GM12878 (cell line): ENCODE measurements at regions not wholly inside any gene's neighbourhood (a gene's known extent, or its start where the extent isn't known, plus 50 kb on each side); places are given as distances from the start of the nearest gene placed in this dataset.

Source experiments
- ATAC-seq: fragments of 200-7000 bp; cut with Tn5 transposase; 3 replicates; pipeline ENCODE4 v1.9.1; 2020; ENCODE audit warnings: mild to moderate bottlenecking, moderate library complexity
- BruUV-seq: library from RNA; stranded (reverse); fragments of 400-500 nt; replicated peaks from 2 replicates; lab custom pipeline; 2021; lab: Mats Ljungman, UMichigan
- CTCF ChIA-PET: fragments of 300-600 bp; sonication (Branson Sonifier 250); formaldehyde crosslinking; extraction: SDS; loops from one replicate; lab custom pipeline; 2021; ENCODE audit warnings: inconsistent platforms; lab: Yijun Ruan, JAX
- POLR2A ChIA-PET: fragments of 350-600 bp; formaldehyde crosslinking; extraction: SDS; loops from one replicate; lab custom pipeline; 2021; ENCODE audit warnings: inconsistent platforms; lab: Charles Lee
- RAD21 ChIA-PET: fragments of 300-600 bp; sonication (Branson Sonifier 250); formaldehyde crosslinking; loops from one replicate; lab custom pipeline; 2023; ENCODE audit warnings: antibody characterized with exemption; ENCODE audit not compliant: unreplicated experiment; lab: Charles Lee
- SMC1A ChIA-PET: fragments of 300-600 bp; sonication (Branson Sonifier 250); formaldehyde crosslinking; loops from one replicate; lab custom pipeline; 2023; ENCODE audit not compliant: unreplicated experiment, uncharacterized antibody; lab: Charles Lee
- DNase-seq: peaks from one replicate; pipeline ENCODE4 v3.0.0-alpha.2; 2011; ENCODE audit warnings: low read depth, low spot score
- FAIRE-seq: peaks from 3 replicates; lab custom pipeline; 2011; peaks lifted over from hg19 to GRCh38; lab: Jason Lieb, UNC
- H2AFZ ChIP-seq: 2 replicates; pipeline ENCODE4 v1.6.0; 2011; ENCODE audit warnings: low read depth, low read length, control low read depth; ENCODE audit not compliant: control insufficient read depth
- H3K27ac ChIP-seq: 2 replicates; pipeline ENCODE4 v1.5.1; 2011; ENCODE audit warnings: control low read depth; ENCODE audit not compliant: control insufficient read depth, insufficient read depth
- H3K27me3 ChIP-seq, 2 experiments: replicated peaks in 1 of 2; 2 replicates each; pipeline versions ENCODE4 v1.6.0 to v1.6.1; 2011; ENCODE audit warnings: low read length in 1 of 2; ENCODE audit not compliant: control insufficient read depth in 2 of 2, insufficient read depth in 2 of 2
- H3K36me3 ChIP-seq, 2 experiments: 2 replicates each; pipeline ENCODE4 v1.5.1; 2011; ENCODE audit warnings: low read length in 1 of 2; ENCODE audit not compliant: control insufficient read depth in 2 of 2, insufficient read depth in 2 of 2
- H3K4me1 ChIP-seq: 2 replicates; pipeline ENCODE4 v1.6.1; 2011; ENCODE audit warnings: mild to moderate bottlenecking, low read length, moderate library complexity, mixed read lengths; ENCODE audit not compliant: control insufficient read depth, insufficient read depth
- H3K4me2 ChIP-seq: 2 replicates; pipeline ENCODE4 v1.6.0; 2011; ENCODE audit warnings: control low read depth; ENCODE audit not compliant: control insufficient read depth, insufficient read depth
- H3K4me3 ChIP-seq: fragments of 200-600 bp; sonication (generic); 2 replicates; pipeline ENCODE4 v1.5.1; 2016
- H3K79me2 ChIP-seq: 2 replicates; pipeline ENCODE4 v1.6.0; 2011; ENCODE audit warnings: low read length; ENCODE audit not compliant: control insufficient read depth, insufficient read depth
- H3K9ac ChIP-seq: 2 replicates; pipeline ENCODE4 v1.8.0; 2011; ENCODE audit warnings: low read length, control low read depth, mixed read lengths; ENCODE audit not compliant: control insufficient read depth, insufficient read depth
- H3K9me3 ChIP-seq: replicated peaks from 3 replicates; pipeline ENCODE4 v1.5.1; 2011; ENCODE audit warnings: mild to moderate bottlenecking, low read length; ENCODE audit not compliant: control insufficient read depth, insufficient read depth
- H4K20me1 ChIP-seq: 2 replicates; pipeline ENCODE4 v1.6.0; 2011; ENCODE audit not compliant: control insufficient read depth, insufficient read depth
- CHD1 ChIP-seq: IDR thresholded peaks from 2 replicates; pipeline ENCODE4 v1.6.1; 2012; ENCODE audit warnings: low read depth, low read length, improper control_type of control experiment
- IRF4 ChIP-seq: IDR thresholded peaks from 2 replicates; pipeline ENCODE4 v1.6.1; 2011; ENCODE audit warnings: low read depth, low read length
- MEF2A ChIP-seq: IDR thresholded peaks from 2 replicates; pipeline ENCODE4 v1.6.1; 2011; ENCODE audit warnings: low read depth, mild to moderate bottlenecking, low read length, moderate library complexity; ENCODE audit not compliant: insufficient read depth
- MTA2 ChIP-seq: fragments of 450-650 bp; IDR thresholded peaks from 2 replicates; pipeline ENCODE4 v1.6.1; 2016; ENCODE audit warnings: low read depth, mild to moderate bottlenecking, moderate library complexity
- SREBF1 ChIP-seq: IDR thresholded peaks from 2 replicates; pipeline ENCODE4 v1.6.1; 2012; ENCODE audit warnings: mild to moderate bottlenecking, low read length
- TBL1XR1 ChIP-seq: IDR thresholded peaks from 2 replicates; pipeline ENCODE4 v1.6.1; 2012; ENCODE audit warnings: low read depth, low read length, improper control_type of control experiment
- ZNF274 ChIP-seq: IDR thresholded peaks from one replicate; pipeline ENCODE4 v1.8.0; 2011; ENCODE audit not compliant: insufficient read length, insufficient read depth
- ZNF384 ChIP-seq: IDR thresholded peaks from 2 replicates; pipeline ENCODE4 v1.6.1; 2012; ENCODE audit warnings: low read depth, mild to moderate bottlenecking, low read length, improper control_type of control experiment, borderline replicate concordance
- WGBS: methylation state at CpG from one replicate; pipeline ENCODE4 v1.1.6; 2016; ENCODE audit warnings: low lambda C conversion rate; ENCODE audit not compliant: insufficient replicate concordance, insufficient coverage; ENCODE audit errors: missing lambda C conversion rate; 5-methylcytosine and 5-hydroxymethylcytosine counted together
- in situ Hi-C: fragments of 300-500 bp; cut with MboI; formaldehyde crosslinking; loops from 9 replicates; pipeline ENCODE4 v1.14.3; 2018; ENCODE audit warnings: mixed read lengths
- intact Hi-C: fragments of 100-400 bp; cut with micrococcal nuclease; formaldehyde crosslinking; loops from one replicate; pipeline ENCODE4 v1.14.2; 2022; ENCODE audit not compliant: unreplicated experiment
- TF ChIP-seq, protein P1 (sequence below): fragments of 450-650 bp; IDR thresholded peaks from 2 replicates; pipeline ENCODE4 v1.6.1; 2016; ENCODE audit warnings: mild to moderate bottlenecking
- TF ChIP-seq, protein P2 (sequence below): IDR thresholded peaks from 2 replicates; pipeline ENCODE4 v1.6.1; 2012; ENCODE audit warnings: low read depth, low read length, improper control_type of control experiment
- TF ChIP-seq, protein P3 (sequence below): fragments of 450-650 bp; IDR thresholded peaks from 2 replicates; pipeline ENCODE4 v1.6.1; 2017; ENCODE audit warnings: mild to moderate bottlenecking

DNA sequence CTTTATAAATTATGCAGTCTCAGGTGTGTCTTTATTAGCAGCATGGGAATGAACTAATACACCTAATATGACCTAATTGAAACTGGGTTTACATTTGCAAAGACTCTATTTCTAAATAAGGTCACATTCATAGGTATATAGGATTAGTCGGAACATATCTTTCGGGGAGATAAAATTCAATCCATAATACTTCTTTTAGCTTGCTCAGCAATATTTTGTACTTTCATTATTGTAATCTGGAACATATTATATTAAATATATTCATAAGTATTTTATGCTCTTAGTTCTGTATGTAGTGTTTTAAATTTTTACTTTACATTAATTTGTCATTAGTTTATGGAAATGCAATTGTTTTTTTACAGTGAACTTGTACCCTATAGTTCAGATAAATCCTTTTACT, 927.7 kb downstream of the CCDC85A start:
- FAIRE-seq = no peak
- H4K20me1 ChIP-seq = no peaks in the 10 kb centered on the region
- H3K79me2 ChIP-seq = no peaks in the 10 kb centered on the region
- H3K9me3 ChIP-seq = no peaks in the 10 kb centered on the region
- DNase-seq = no peak
- intact Hi-C loops = no loop called here
- 72% methylated on average over 2 of the region's 2 CpGs for WGBS
- ATAC-seq = no peak
- ChIA-PET SMC1A (interaction anchor here (1.5 kb wide), 1 partner anchor 14 kb away, joined by 3 read pairs; no protein-coding TSS in a partner anchor), CTCF (no interaction called here), POLR2A (interaction anchor here (0.6 kb wide), 1 partner anchor 596 kb away, joined by 3 read pairs; no protein-coding TSS in a partner anchor), RAD21 (no interaction called here)
- H2AFZ ChIP-seq = no peak overlapping the region
- H3K27ac ChIP-seq = no peak overlapping the region
- no TSS peak for BruUV-seq
- H3K9ac ChIP-seq = no peak overlapping the region
- H3K4me3 ChIP-seq = no peak overlapping the region
- TF ChIP-seq CHD1 (no peak), TBL1XR1 (no peak), ZNF274 (no peak), MEF2A (no peak), ZNF384 (no peak), SREBF1 (no peak), MTA2 (no peak), IRF4 (no peak)
- TF ChIP-seq, protein P1, sequence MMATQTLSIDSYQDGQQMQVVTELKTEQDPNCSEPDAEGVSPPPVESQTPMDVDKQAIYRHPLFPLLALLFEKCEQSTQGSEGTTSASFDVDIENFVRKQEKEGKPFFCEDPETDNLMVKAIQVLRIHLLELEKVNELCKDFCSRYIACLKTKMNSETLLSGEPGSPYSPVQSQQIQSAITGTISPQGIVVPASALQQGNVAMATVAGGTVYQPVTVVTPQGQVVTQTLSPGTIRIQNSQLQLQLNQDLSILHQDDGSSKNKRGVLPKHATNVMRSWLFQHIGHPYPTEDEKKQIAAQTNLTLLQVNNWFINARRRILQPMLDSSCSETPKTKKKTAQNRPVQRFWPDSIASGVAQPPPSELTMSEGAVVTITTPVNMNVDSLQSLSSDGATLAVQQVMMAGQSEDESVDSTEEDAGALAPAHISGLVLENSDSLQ = no peak
- TF ChIP-seq, protein P2, sequence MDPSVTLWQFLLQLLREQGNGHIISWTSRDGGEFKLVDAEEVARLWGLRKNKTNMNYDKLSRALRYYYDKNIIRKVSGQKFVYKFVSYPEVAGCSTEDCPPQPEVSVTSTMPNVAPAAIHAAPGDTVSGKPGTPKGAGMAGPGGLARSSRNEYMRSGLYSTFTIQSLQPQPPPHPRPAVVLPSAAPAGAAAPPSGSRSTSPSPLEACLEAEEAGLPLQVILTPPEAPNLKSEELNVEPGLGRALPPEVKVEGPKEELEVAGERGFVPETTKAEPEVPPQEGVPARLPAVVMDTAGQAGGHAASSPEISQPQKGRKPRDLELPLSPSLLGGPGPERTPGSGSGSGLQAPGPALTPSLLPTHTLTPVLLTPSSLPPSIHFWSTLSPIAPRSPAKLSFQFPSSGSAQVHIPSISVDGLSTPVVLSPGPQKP = no peak
- TF ChIP-seq, protein P3, sequence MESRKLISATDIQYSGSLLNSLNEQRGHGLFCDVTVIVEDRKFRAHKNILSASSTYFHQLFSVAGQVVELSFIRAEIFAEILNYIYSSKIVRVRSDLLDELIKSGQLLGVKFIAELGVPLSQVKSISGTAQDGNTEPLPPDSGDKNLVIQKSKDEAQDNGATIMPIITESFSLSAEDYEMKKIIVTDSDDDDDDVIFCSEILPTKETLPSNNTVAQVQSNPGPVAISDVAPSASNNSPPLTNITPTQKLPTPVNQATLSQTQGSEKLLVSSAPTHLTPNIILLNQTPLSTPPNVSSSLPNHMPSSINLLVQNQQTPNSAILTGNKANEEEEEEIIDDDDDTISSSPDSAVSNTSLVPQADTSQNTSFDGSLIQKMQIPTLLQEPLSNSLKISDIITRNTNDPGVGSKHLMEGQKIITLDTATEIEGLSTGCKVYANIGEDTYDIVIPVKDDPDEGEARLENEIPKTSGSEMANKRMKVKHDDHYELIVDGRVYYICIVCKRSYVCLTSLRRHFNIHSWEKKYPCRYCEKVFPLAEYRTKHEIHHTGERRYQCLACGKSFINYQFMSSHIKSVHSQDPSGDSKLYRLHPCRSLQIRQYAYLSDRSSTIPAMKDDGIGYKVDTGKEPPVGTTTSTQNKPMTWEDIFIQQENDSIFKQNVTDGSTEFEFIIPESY = no peak
- H3K27me3 ChIP-seq = no peaks in the 10 kb centered on the region
- in situ Hi-C loops = no loop called here
- no peak overlapping the region for H3K4me2 ChIP-seq
- no peaks in the 10 kb centered on the region for H3K36me3 ChIP-seq
- H3K4me1 ChIP-seq = no peaks in the 10 kb centered on the region
